Hepatocyte (in vitro differentiated cells): ENCODE measurements at regions not wholly inside any gene's neighbourhood (a gene's known extent, or its start where the extent isn't known, plus 50 kb on each side); places are given as distances from the start of the nearest gene placed in this dataset.

Experiments used
- CTCF ChIP-seq: fragments of 200-600 bp; sonication (generic); IDR thresholded peaks from 2 replicates; pipeline ENCODE4 v1.5.1; 2016; ENCODE audit warnings: antibody characterized with exemption, mild to moderate bottlenecking; ENCODE audit not compliant: poor library complexity
- EZH2phosphoT487 ChIP-seq: fragments of 200-600 bp; sonication (generic); IDR thresholded peaks from one replicate; pipeline ENCODE4 v1.6.1; 2018; ENCODE audit warnings: antibody characterized with exemption, mild to moderate bottlenecking, low read depth, moderate library complexity; ENCODE audit not compliant: unreplicated experiment, severe bottlenecking

- TF ChIP-seq CTCF (no peak), EZH2phosphoT487 (no peak)
These were observed 802.4 kb upstream of the ADGRL4 start for GRCh38 chr1:79808816-79809475.
